GM19468 (cell line): ENCODE measurements at regions not wholly inside any gene's neighbourhood (a gene's known extent, or its start where the extent isn't known, plus 50 kb on each side); places are given as distances from the start of the nearest gene placed in this dataset.

Experiments used
- ATAC-seq: cut with Tn5 transposase; IDR thresholded peaks from one replicate; pipeline ENCODE4 v1.9.1; 2021; ENCODE audit warnings: mild to moderate bottlenecking, moderate library complexity, moderate number of reproducible peaks; ENCODE audit not compliant: unreplicated experiment; ENCODE audit errors: extremely low read depth

GRCh38 chr21:16388291-16388690 is 658.5 kb downstream of the USP25 start:
- ATAC-seq = no peak

GRCh38 chr21:16388911-16389560 is 659.3 kb downstream of the USP25 start:
- no peak for ATAC-seq

GRCh38 chr21:16389643-16390042 is 659.9 kb downstream of the USP25 start:
- ATAC-seq = no peak

- ATAC-seq = no peak
These were observed 665.5 kb downstream of the USP25 start for GRCh38 chr21:16395285-16395684.

GRCh38 chr21:16402752-16403151 is 673.0 kb downstream of the USP25 start:
- ATAC-seq = no peak

- ATAC-seq = no peak
These were observed 675.0 kb downstream of the USP25 start for GRCh38 chr21:16404776-16405175.

GRCh38 chr21:16406355-16406754 is 676.6 kb downstream of the USP25 start:
- no peak for ATAC-seq

GRCh38 chr21:16407403-16408240 is 677.8 kb downstream of the USP25 start:
- no peak for ATAC-seq

- no peak for ATAC-seq
These were observed 678.5 kb downstream of the USP25 start for GRCh38 chr21:16408280-16408679.

GRCh38 chr21:16409352-16409751 is 679.6 kb downstream of the USP25 start:
- no peak for ATAC-seq

- ATAC-seq = no peak
These were observed 688.4 kb downstream of the USP25 start for GRCh38 chr21:16418226-16418625.

GRCh38 chr21:16418642-16419041 is 688.9 kb downstream of the USP25 start:
- no peak for ATAC-seq

- ATAC-seq = no peak
These were observed 689.6 kb downstream of the USP25 start for GRCh38 chr21:16419188-16419921.

- no peak for ATAC-seq
These were observed 690.4 kb downstream of the USP25 start for GRCh38 chr21:16420031-16420724.

- ATAC-seq = no peak
These were observed 691.2 kb downstream of the USP25 start for GRCh38 chr21:16421007-16421406.

GRCh38 chr21:16421965-16422364 is 692.2 kb downstream of the USP25 start:
- no peak for ATAC-seq

GRCh38 chr21:16422702-16423101 is 692.9 kb downstream of the USP25 start:
- no peak for ATAC-seq

GRCh38 chr21:16423921-16424320 is 694.1 kb downstream of the USP25 start:
- no peak for ATAC-seq

- ATAC-seq = no peak
These were observed 694.6 kb downstream of the USP25 start for GRCh38 chr21:16424331-16424751.

- ATAC-seq = no peak
These were observed 695.6 kb downstream of the USP25 start for GRCh38 chr21:16425376-16425775.
